NB4 (cell line): ENCODE measurements at regions not wholly inside any gene's neighbourhood (a gene's known extent, or its start where the extent isn't known, plus 50 kb on each side); places are given as distances from the start of the nearest gene placed in this dataset.

Experiments used
- DNase-seq: peaks from one replicate; pipeline ENCODE4 v3.0.0; 2010; ENCODE audit warnings: low read depth
- H3K4me3 ChIP-seq: one replicate; pipeline ENCODE4 v1.5.1; 2011; ENCODE audit warnings: mild to moderate bottlenecking, low read depth, low read length, moderate library complexity
- CTCF ChIP-seq: IDR thresholded peaks from one replicate; pipeline ENCODE4 v1.5.1; 2012; ENCODE audit warnings: low read depth, low read length
- MAX ChIP-seq: IDR thresholded peaks from 2 replicates; pipeline ENCODE4 v1.6.1; 2011; ENCODE audit warnings: low read depth, low read length
- MYC ChIP-seq: IDR thresholded peaks from 2 replicates; pipeline ENCODE4 v1.6.1; 2011; ENCODE audit warnings: low read depth, low read length
- POLR2A ChIP-seq: IDR thresholded peaks from 2 replicates; pipeline ENCODE4 v1.6.1; 2011; ENCODE audit warnings: mild to moderate bottlenecking; ENCODE audit not compliant: insufficient read length; ENCODE audit errors: extremely low read depth

GRCh38 chr2:5377323-5377722 lies 314.9 kb upstream of the SOX11 start:
- TF ChIP-seq POLR2A (no peak), CTCF (no peak), MYC (no peak), MAX (no peak)
- H3K4me3 ChIP-seq, result no peak overlapping the region
- DNase-seq, result no peak

GRCh38 chr2:5379811-5380210 lies 312.4 kb upstream of the SOX11 start:
- TF ChIP-seq MYC, result no peak
- TF ChIP-seq MAX, result no peak
- TF ChIP-seq CTCF, result no peak
- no peak for TF ChIP-seq POLR2A
- DNase-seq, result no peak
- no peak overlapping the region for H3K4me3 ChIP-seq

- no peak for DNase-seq
- TF ChIP-seq CTCF (no peak), MYC (no peak), POLR2A (no peak), MAX (no peak)
- no peak overlapping the region for H3K4me3 ChIP-seq
These were observed 306.6 kb upstream of the SOX11 start for GRCh38 chr2:5385596-5385995.

- TF ChIP-seq MAX (no peak), CTCF (no peak), MYC (no peak)
- DNase-seq, result no peak
These were observed 304.8 kb upstream of the SOX11 start for GRCh38 chr2:5387406-5387805.

GRCh38 chr2:5389740-5390139 lies 302.4 kb upstream of the SOX11 start:
- TF ChIP-seq POLR2A (no peak), CTCF (no peak), MAX (no peak), MYC (no peak)
- H3K4me3 ChIP-seq, result no peak overlapping the region
- DNase-seq, result no peak

More at GRCh38 chr2:5387406-5387805, 304.8 kb upstream of the SOX11 start:
- H3K4me3 ChIP-seq, result no peak overlapping the region

- TF ChIP-seq MAX, result no peak
- TF ChIP-seq MYC, result no peak
- TF ChIP-seq POLR2A, result no peak
- TF ChIP-seq CTCF, result no peak
- no peak overlapping the region for H3K4me3 ChIP-seq
- DNase-seq, result no peak
These were observed 300.8 kb upstream of the SOX11 start for GRCh38 chr2:5391362-5391761.
